Upper lobe of left lung (tissue), 6 donors: ENCODE measurements at regions not wholly inside any gene's neighbourhood (a gene's known extent, or its start where the extent isn't known, plus 50 kb on each side); places are given as distances from the start of the nearest gene placed in this dataset.
A peak's percentile ranks its signal among the peaks of the same experiment; 100 is the strongest.

Experiments used
- ATAC-seq, 2 donors: fragments of 200-7000 bp; cut with Tn5 transposase; one replicate each; pipeline ENCODE4 v1.9.1; 2022; ENCODE audit warnings: mild to moderate bottlenecking in 2 of 2, moderate library complexity in 2 of 2; ENCODE audit not compliant: low FRiP score in 2 of 2
- DNase-seq, 2 donors: peaks; one replicate each; pipeline ENCODE4 v3.0.0-alpha.2; 2019 to 2020
- H3K27ac ChIP-seq, 4 donors: fragments of 200-600 bp; sonication (generic); one replicate each; pipeline ENCODE4 v1.5.1; 2016 to 2019
- H3K27me3 ChIP-seq, 4 donors: fragments of 200-600 bp; sonication (generic); one replicate each; pipeline ENCODE4 v1.5.1; 2017 to 2019
- H3K36me3 ChIP-seq, 4 donors: fragments of 200-600 bp; sonication (generic); one replicate each; pipeline ENCODE4 v1.5.1; 2016 to 2019
- H3K4me1 ChIP-seq, 4 donors: fragments of 200-600 bp; sonication (generic); one replicate each; pipeline ENCODE4 v1.5.1; 2018 to 2019
- H3K4me3 ChIP-seq, 4 donors: fragments of 200-600 bp; sonication (generic); one replicate each; pipeline ENCODE4 v1.5.1; 2017 to 2019; ENCODE audit warnings: mild to moderate bottlenecking in 2 of 4, moderate library complexity in 1 of 4
- H3K9me3 ChIP-seq, 4 donors: fragments of 200-600 bp; sonication (generic); one replicate each; pipeline ENCODE4 v1.5.1; 2018 to 2019
- EP300 ChIP-seq, 4 donors: sonication (generic); formaldehyde crosslinking; IDR thresholded peaks; one replicate each; pipeline ENCODE4 v1.5.1; 2017; ENCODE audit warnings: antibody characterized with exemption in 4 of 4, control low read depth in 2 of 4
- POLR2A ChIP-seq, 4 donors: fragments of 450-650 bp; IDR thresholded peaks; one replicate each; pipeline ENCODE4 v1.5.1; 2016 to 2017; ENCODE audit warnings: antibody characterized with exemption in 4 of 4, mild to moderate bottlenecking in 2 of 4
- POLR2AphosphoS5 ChIP-seq, 2 donors: sonication (generic); formaldehyde crosslinking; IDR thresholded peaks; one replicate each; pipeline ENCODE4 v1.5.1; 2017; ENCODE audit warnings: antibody characterized with exemption in 2 of 2
- WGBS, 2 donors: methylation state at CpG; one replicate each; pipeline ENCODE4 v1.1.5; 2017 to 2018; 5-methylcytosine and 5-hydroxymethylcytosine counted together
- TF ChIP-seq, protein P1 (sequence below), 6 experiments: fragments of 450-650 bp in 4 of 6; fragments of 200-600 bp in 2 of 6; sonication (generic) in 2 of 6; IDR thresholded peaks; one replicate each; pipeline ENCODE4 v1.5.1; 2016 to 2019; ENCODE audit warnings: antibody characterized with exemption in 6 of 6
- donor health status: DM: no; HTN: no; CAD: no; lungs with moderate emphysema.
- donor health status: DM: no; HTN: yes; CAD: no; lungs with severe emphysema.

DNA sequence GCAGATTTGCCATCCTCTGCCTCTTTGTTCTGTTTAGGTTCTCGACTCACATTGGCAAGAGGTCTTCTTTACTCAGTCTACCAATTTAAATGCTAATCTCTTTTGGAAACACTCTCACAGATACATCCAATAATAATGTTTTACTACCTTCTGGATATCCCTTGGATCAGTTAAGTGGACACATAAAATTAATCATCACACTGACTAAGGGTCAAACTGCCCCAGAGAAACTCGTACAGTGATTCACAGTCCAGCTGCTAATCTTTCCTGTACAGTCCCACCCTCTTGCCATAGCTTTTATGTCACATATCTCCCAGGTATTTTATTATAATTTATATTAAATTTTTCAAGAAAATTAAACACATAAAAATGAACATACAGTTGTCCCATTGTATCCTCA is 360.8 kb upstream of the RGMA start:
- DNase-seq (no peak), ATAC-seq (peak in 1 of 2 donors; percentile 17)
- Histone ChIP-seq H3K27ac (no peak overlapping the region), H3K36me3 (no peaks in the 10 kb centered on the region), H3K4me1 (peaks cover 5 to 15% (median 9%) of the 10 kb centered on the region in 4 donors), H3K27me3 (no peaks in the 10 kb centered on the region), H3K9me3 (no peaks in the 10 kb centered on the region), H3K4me3 (no peak overlapping the region)
- WGBS, 2 donors: 67 to 71% methylated on average over 2 of the region's 2 CpGs
- TF ChIP-seq EP300 (IDR thresholded peaks at IDR 0.05): no peak
- TF ChIP-seq POLR2AphosphoS5 (IDR thresholded peaks at IDR 0.05): no peak
- no peak for TF ChIP-seq POLR2A (IDR thresholded peaks at IDR 0.05)
- TF ChIP-seq, protein P1, sequence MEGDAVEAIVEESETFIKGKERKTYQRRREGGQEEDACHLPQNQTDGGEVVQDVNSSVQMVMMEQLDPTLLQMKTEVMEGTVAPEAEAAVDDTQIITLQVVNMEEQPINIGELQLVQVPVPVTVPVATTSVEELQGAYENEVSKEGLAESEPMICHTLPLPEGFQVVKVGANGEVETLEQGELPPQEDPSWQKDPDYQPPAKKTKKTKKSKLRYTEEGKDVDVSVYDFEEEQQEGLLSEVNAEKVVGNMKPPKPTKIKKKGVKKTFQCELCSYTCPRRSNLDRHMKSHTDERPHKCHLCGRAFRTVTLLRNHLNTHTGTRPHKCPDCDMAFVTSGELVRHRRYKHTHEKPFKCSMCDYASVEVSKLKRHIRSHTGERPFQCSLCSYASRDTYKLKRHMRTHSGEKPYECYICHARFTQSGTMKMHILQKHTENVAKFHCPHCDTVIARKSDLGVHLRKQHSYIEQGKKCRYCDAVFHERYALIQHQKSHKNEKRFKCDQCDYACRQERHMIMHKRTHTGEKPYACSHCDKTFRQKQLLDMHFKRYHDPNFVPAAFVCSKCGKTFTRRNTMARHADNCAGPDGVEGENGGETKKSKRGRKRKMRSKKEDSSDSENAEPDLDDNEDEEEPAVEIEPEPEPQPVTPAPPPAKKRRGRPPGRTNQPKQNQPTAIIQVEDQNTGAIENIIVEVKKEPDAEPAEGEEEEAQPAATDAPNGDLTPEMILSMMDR (IDR thresholded peaks at IDR 0.05): no peak

DNA sequence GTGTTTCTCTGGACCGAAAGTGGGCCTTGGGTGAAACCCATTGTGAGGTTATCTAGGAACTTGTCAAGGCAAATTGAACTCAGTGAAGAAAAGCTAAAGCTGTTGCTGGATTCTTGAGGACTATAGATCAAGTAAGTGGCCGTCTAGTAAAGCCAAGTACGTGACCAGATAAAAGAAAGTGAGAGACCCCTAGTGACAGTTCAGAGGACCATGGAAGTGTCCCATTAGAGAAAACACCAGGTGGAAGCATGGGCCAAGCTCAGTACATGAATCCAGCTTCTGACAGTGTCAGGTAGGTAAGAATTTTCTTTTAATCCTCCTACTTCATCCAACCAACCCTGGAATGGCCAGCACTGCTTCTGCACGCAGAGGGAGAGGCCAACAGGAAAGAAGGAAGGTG is 349.3 kb upstream of the RGMA start:
- H3K4me3 ChIP-seq: no peak overlapping the region
- no peak for ATAC-seq
- 40 to 54% methylated on average over 4 of the region's 4 CpGs for WGBS, 2 donors
- H3K27ac ChIP-seq: no peak overlapping the region
- no peaks in the 10 kb centered on the region for H3K9me3 ChIP-seq
- H3K36me3 ChIP-seq: no peaks in the 10 kb centered on the region
- H3K27me3 ChIP-seq: no peaks in the 10 kb centered on the region
- H3K4me1 ChIP-seq: no peaks in the 10 kb centered on the region
- TF ChIP-seq POLR2AphosphoS5 (IDR thresholded peaks at IDR 0.05) (no peak), POLR2A (IDR thresholded peaks at IDR 0.05) (no peak), EP300 (IDR thresholded peaks at IDR 0.05) (no peak)
- TF ChIP-seq, protein P1 (IDR thresholded peaks at IDR 0.05): no peak
- no peak for DNase-seq

DNA sequence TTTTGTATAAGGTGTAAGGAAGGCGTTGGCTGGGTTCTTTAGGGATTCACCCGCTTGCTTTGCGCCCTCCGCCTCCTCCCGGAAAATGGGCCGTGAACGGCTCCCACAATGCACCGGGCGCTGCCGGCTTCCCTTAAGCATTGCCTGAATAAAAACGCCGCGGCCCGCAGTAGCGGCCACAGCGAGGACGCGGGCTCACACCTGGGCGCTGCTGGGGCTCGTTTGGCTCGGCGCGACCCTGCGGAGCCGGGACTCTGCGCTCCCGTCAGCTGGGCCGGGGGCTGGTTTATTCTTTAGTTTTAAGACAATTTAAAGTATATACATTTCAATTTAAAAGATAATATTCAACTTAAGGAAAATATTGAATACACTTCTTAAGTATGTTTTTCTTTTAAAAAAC is 343.5 kb upstream of the RGMA start:
- ATAC-seq (no peak), DNase-seq (peak in 1 of 2 donors; percentile 70)
- H3K27me3 ChIP-seq: no peaks in the 10 kb centered on the region
- H3K27ac ChIP-seq: no peak overlapping the region
- H3K36me3 ChIP-seq: no peaks in the 10 kb centered on the region
- H3K4me1 ChIP-seq: no peaks in the 10 kb centered on the region
- WGBS, 2 donors: 96 to 98% methylated on average over 28 of the region's 28 CpGs
- no peak overlapping the region for H3K4me3 ChIP-seq
- H3K9me3 ChIP-seq: no peaks in the 10 kb centered on the region
- no peak for TF ChIP-seq POLR2A (IDR thresholded peaks at IDR 0.05)
- TF ChIP-seq POLR2AphosphoS5 (IDR thresholded peaks at IDR 0.05): no peak
- TF ChIP-seq EP300 (IDR thresholded peaks at IDR 0.05): no peak
- TF ChIP-seq, protein P1 (IDR thresholded peaks at IDR 0.05): no peak

DNA sequence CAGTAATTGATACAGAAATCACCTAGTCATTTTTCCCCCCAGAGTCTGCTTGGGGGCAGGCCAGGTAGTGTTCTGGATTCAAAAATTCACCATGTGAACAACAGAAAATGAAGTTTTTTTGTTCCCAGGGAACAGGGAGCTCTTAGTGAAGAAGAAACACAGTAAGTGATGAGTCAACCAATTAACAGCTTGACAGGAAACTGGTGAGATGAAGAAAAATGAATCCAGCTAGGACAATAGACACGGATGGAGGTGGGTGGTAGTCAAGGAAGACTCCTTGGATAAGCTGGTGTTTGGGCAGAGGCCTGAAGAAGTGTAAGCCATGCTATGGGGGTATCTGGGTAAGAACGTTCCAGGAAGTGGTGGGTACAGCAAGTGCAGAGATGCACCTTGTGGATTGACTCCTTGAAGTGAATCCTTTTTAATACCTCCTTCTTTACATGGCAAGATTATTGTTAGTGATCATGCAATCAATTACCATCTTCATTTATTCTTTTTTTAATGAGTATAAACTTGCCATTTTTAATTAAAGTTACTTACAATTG is 339.9 kb upstream of the RGMA start:
- WGBS, 2 donors: 54 to 68% methylated on average over 2 of the region's 2 CpGs

More for the DNA sequence above, 339.9 kb upstream of the RGMA start:
- no peak for DNase-seq
- H3K27me3 ChIP-seq: no peaks in the 10 kb centered on the region
- H3K4me1 ChIP-seq: no peaks in the 10 kb centered on the region
- no peak overlapping the region for H3K4me3 ChIP-seq
- H3K27ac ChIP-seq: no peak overlapping the region
- no peaks in the 10 kb centered on the region for H3K36me3 ChIP-seq
- TF ChIP-seq EP300 (IDR thresholded peaks at IDR 0.05) (no peak), POLR2AphosphoS5 (IDR thresholded peaks at IDR 0.05) (no peak), POLR2A (IDR thresholded peaks at IDR 0.05) (no peak)
- TF ChIP-seq, protein P1 (IDR thresholded peaks at IDR 0.05): no peak
- H3K9me3 ChIP-seq: no peaks in the 10 kb centered on the region
- no peak for ATAC-seq
